GM21515 (cell line): ENCODE measurements at regions not wholly inside any gene's neighbourhood (a gene's known extent, or its start where the extent isn't known, plus 50 kb on each side); places are given as distances from the start of the nearest gene placed in this dataset.

ENCODE experiments used
- ATAC-seq: cut with Tn5 transposase; IDR thresholded peaks from one replicate; pipeline ENCODE4 v1.9.1; 2021; ENCODE audit not compliant: unreplicated experiment

GRCh38 chr9:103755441-103755840, 338.7 kb upstream of the SMC2 start:
- ATAC-seq = no peak

GRCh38 chr9:103755986-103756385, 338.1 kb upstream of the SMC2 start:
- ATAC-seq = no peak

GRCh38 chr9:103757062-103757461, 337.0 kb upstream of the SMC2 start:
- no peak for ATAC-seq

- ATAC-seq = no peak
Observed at GRCh38 chr9:103761466-103761865, 332.6 kb upstream of the SMC2 start.

GRCh38 chr9:103789686-103790085, 304.4 kb upstream of the SMC2 start:
- ATAC-seq = peak; percentile 98

GRCh38 chr9:103798620-103799019, 295.5 kb upstream of the SMC2 start:
- ATAC-seq = peak; percentile 100

- ATAC-seq = no peak
Observed at GRCh38 chr9:103799959-103800358, 294.1 kb upstream of the SMC2 start.

- no peak for ATAC-seq
Observed at GRCh38 chr9:103802068-103802467, 292.0 kb upstream of the SMC2 start.

- no peak for ATAC-seq
Observed at GRCh38 chr9:103803245-103803644, 290.9 kb upstream of the SMC2 start.

GRCh38 chr9:103804077-103804735, 289.9 kb upstream of the SMC2 start:
- no peak for ATAC-seq

GRCh38 chr9:103809745-103810144, 284.4 kb upstream of the SMC2 start:
- no peak for ATAC-seq

GRCh38 chr9:103811462-103811861, 282.6 kb upstream of the SMC2 start:
- ATAC-seq = no peak

GRCh38 chr9:103816146-103816545, 278.0 kb upstream of the SMC2 start:
- no peak for ATAC-seq

GRCh38 chr9:103819936-103820335, 274.2 kb upstream of the SMC2 start:
- ATAC-seq = no peak

- no peak for ATAC-seq
Observed at GRCh38 chr9:103821115-103821514, 273.0 kb upstream of the SMC2 start.

- no peak for ATAC-seq
Observed at GRCh38 chr9:103837940-103838339, 256.2 kb upstream of the SMC2 start.

GRCh38 chr9:103839197-103839596, 254.9 kb upstream of the SMC2 start:
- ATAC-seq = no peak

- no peak for ATAC-seq
Observed at GRCh38 chr9:103867886-103868285, 226.2 kb upstream of the SMC2 start.

GRCh38 chr9:103872811-103873210, 221.3 kb upstream of the SMC2 start:
- no peak for ATAC-seq

- no peak for ATAC-seq
Observed at GRCh38 chr9:103881419-103881818, 212.7 kb upstream of the SMC2 start.

- no peak for ATAC-seq
Observed at GRCh38 chr9:103889989-103890388, 204.1 kb upstream of the SMC2 start.

GRCh38 chr9:103894184-103894583, 199.9 kb upstream of the SMC2 start:
- no peak for ATAC-seq

- no peak for ATAC-seq
Observed at GRCh38 chr9:103898550-103898949, 195.6 kb upstream of the SMC2 start.
